WTC11 (cell line): ENCODE measurements at regions not wholly inside any gene's neighbourhood (a gene's known extent, or its start where the extent isn't known, plus 50 kb on each side); places are given as distances from the start of the nearest gene placed in this dataset.
A peak's percentile ranks its signal among the peaks of the same experiment; 100 is the strongest.

Experiments used
- ATAC-seq: fragments of 200-7000 bp; cut with Tn5 transposase; 2 replicates; pipeline ENCODE4 v1.10.0; 2021; ENCODE audit warnings: mild to moderate bottlenecking, moderate library complexity
- CTCF ChIA-PET: fragments of 300-600 bp; sonication (Branson Sonifier 250); formaldehyde crosslinking; loops from one replicate; lab custom pipeline; 2021; ENCODE audit warnings: antibody characterized with exemption; lab: Charles Lee
- POLR2A ChIA-PET: fragments of 350-600 bp; sonication (Branson Sonifier 250); formaldehyde crosslinking; loops from one replicate; lab custom pipeline; 2021; ENCODE audit warnings: antibody characterized with exemption; lab: Charles Lee
- DNase-seq: peaks from one replicate; pipeline ENCODE4 v3.0.0; 2021; ENCODE audit warnings: low spot score
- H3K27ac Mint-ChIP-seq: 2 replicates; pipeline ENCODE4 v1.8.0; 2021; ENCODE audit warnings: mixed read lengths
- H3K27me3 Mint-ChIP-seq: 2 replicates; pipeline ENCODE4 v1.8.0; 2021; ENCODE audit warnings: low read depth, mild to moderate bottlenecking, moderate library complexity, mixed read lengths
- H3K36me3 Mint-ChIP-seq: 2 replicates; pipeline ENCODE4 v1.8.0; 2021; ENCODE audit warnings: mixed read lengths
- H3K4me1 Mint-ChIP-seq: 2 replicates; pipeline ENCODE4 v1.8.0; 2022; ENCODE audit warnings: mixed read lengths
- H3K4me3 Mint-ChIP-seq: 2 replicates; pipeline ENCODE4 v1.8.0; 2021; ENCODE audit warnings: mild to moderate bottlenecking, moderate library complexity, mixed read lengths
- H3K9me3 Mint-ChIP-seq: 2 replicates; pipeline ENCODE4 v1.8.0; 2021; ENCODE audit warnings: mixed read lengths
- CREM ChIP-seq: sonication (generic); formaldehyde crosslinking; IDR thresholded peaks from 2 replicates; pipeline ENCODE4 v1.8.1; 2022; ENCODE audit warnings: mild to moderate bottlenecking, missing genetic modification reagents, moderate library complexity
- ELF4 ChIP-seq: sonication (generic); formaldehyde crosslinking; IDR thresholded peaks from 2 replicates; pipeline ENCODE4 v1.8.1; 2022; ENCODE audit warnings: low read depth, mild to moderate bottlenecking, moderate library complexity, missing genetic modification reagents
- ESRRA ChIP-seq: sonication (generic); formaldehyde crosslinking; IDR thresholded peaks from 2 replicates; pipeline ENCODE4 v1.8.1; 2022; ENCODE audit warnings: mild to moderate bottlenecking, missing genetic modification reagents, borderline replicate concordance
- FOXJ3 ChIP-seq: sonication (generic); formaldehyde crosslinking; IDR thresholded peaks from 2 replicates; pipeline ENCODE4 v1.9.0; 2021; ENCODE audit warnings: missing genetic modification reagents, mild to moderate bottlenecking, borderline replicate concordance
- FOXP1 ChIP-seq: sonication (generic); formaldehyde crosslinking; IDR thresholded peaks from 2 replicates; pipeline ENCODE4 v1.8.0; 2022; ENCODE audit warnings: missing genetic modification reagents, mild to moderate bottlenecking, moderate library complexity, borderline replicate concordance
- HMGA2 ChIP-seq: fragments of 250-450 bp; sonication (Bioruptor Pico); IDR thresholded peaks from 2 replicates; pipeline ENCODE4 v1.4.0; 2021; ENCODE audit warnings: mild to moderate bottlenecking, moderate library complexity
- JAZF1 ChIP-seq: fragments of 250-450 bp; sonication (Bioruptor Pico); IDR thresholded peaks from 2 replicates; pipeline ENCODE4 v1.9.0; 2021; ENCODE audit warnings: moderate library complexity, mild to moderate bottlenecking, inconsistent platforms
- KAT7 ChIP-seq: sonication (generic); formaldehyde crosslinking; IDR thresholded peaks from 2 replicates; pipeline ENCODE4 v1.8.1; 2023; ENCODE audit warnings: missing genetic modification reagents, mild to moderate bottlenecking, borderline replicate concordance
- NFE2L1 ChIP-seq: sonication (generic); formaldehyde crosslinking; IDR thresholded peaks from 2 replicates; pipeline ENCODE4 v1.8.1; 2023; ENCODE audit warnings: missing genetic modification reagents
- RELA ChIP-seq: sonication (generic); formaldehyde crosslinking; IDR thresholded peaks from 2 replicates; pipeline ENCODE4 v1.8.1; 2022; ENCODE audit warnings: missing genetic modification reagents, mild to moderate bottlenecking, borderline replicate concordance
- RORB ChIP-seq: fragments of 250-450 bp; sonication (Bioruptor Pico); IDR thresholded peaks from 2 replicates; pipeline ENCODE4 v1.9.0; 2021; ENCODE audit warnings: mild to moderate bottlenecking
- SMAD4 ChIP-seq: sonication (generic); formaldehyde crosslinking; IDR thresholded peaks from 2 replicates; pipeline ENCODE4 v1.8.0; 2022; ENCODE audit warnings: mild to moderate bottlenecking, missing genetic modification reagents
- TCF7 ChIP-seq: sonication (generic); formaldehyde crosslinking; IDR thresholded peaks from 2 replicates; pipeline ENCODE4 v1.8.0; 2022; ENCODE audit warnings: mild to moderate bottlenecking, low read depth, missing genetic modification reagents, moderate library complexity
- ZNF121 ChIP-seq: sonication (generic); formaldehyde crosslinking; IDR thresholded peaks from 2 replicates; pipeline ENCODE4 v1.8.0; 2023; ENCODE audit warnings: missing genetic modification reagents
- ZNF219 ChIP-seq: sonication (generic); formaldehyde crosslinking; IDR thresholded peaks from 2 replicates; pipeline ENCODE4 v1.8.0; 2023; ENCODE audit warnings: missing genetic modification reagents, mild to moderate bottlenecking, borderline replicate concordance
- ZNF232 ChIP-seq: sonication (generic); formaldehyde crosslinking; IDR thresholded peaks from 2 replicates; pipeline ENCODE4 v1.8.0; 2022; ENCODE audit warnings: mild to moderate bottlenecking, missing genetic modification reagents
- ZNF416 ChIP-seq: fragments of 250-450 bp; sonication (Bioruptor Pico); IDR thresholded peaks from 2 replicates; pipeline ENCODE4 v1.9.0; 2021; ENCODE audit warnings: mild to moderate bottlenecking, inconsistent platforms
- ZNF423 ChIP-seq: fragments of 250-450 bp; sonication (Bioruptor Pico); IDR thresholded peaks from 2 replicates; pipeline ENCODE4 v2.1.2; 2022; ENCODE audit warnings: mild to moderate bottlenecking, moderate library complexity
- ZNF671 ChIP-seq: fragments of 250-450 bp; sonication (Bioruptor Pico); IDR thresholded peaks from 2 replicates; pipeline ENCODE4 v1.8.0; 2021; ENCODE audit warnings: mild to moderate bottlenecking
- TF ChIP-seq, protein P1 (sequence below): fragments of 250-450 bp; sonication (Bioruptor Pico); IDR thresholded peaks from 2 replicates; pipeline ENCODE4 v1.9.0; 2021; ENCODE audit warnings: moderate library complexity, mild to moderate bottlenecking, inconsistent platforms, borderline replicate concordance
- TF ChIP-seq, protein P2 (sequence below): fragments of 250-450 bp; sonication (Bioruptor Pico); conservative IDR thresholded peaks from 2 replicates; pipeline ENCODE4 v1.9.0; 2021; ENCODE audit warnings: mild to moderate bottlenecking
- TF ChIP-seq, protein P3 (sequence below): sonication (generic); formaldehyde crosslinking; IDR thresholded peaks from 2 replicates; pipeline ENCODE4 v1.8.1; 2022; ENCODE audit warnings: missing genetic modification reagents, borderline replicate concordance
- TF ChIP-seq, protein P4 (sequence below): sonication (generic); formaldehyde crosslinking; conservative IDR thresholded peaks from 2 replicates; pipeline ENCODE4 v1.8.1; 2022; ENCODE audit warnings: mild to moderate bottlenecking, missing genetic modification reagents
- TF ChIP-seq, protein P5 (sequence below): sonication (generic); formaldehyde crosslinking; IDR thresholded peaks from 2 replicates; pipeline ENCODE4 v1.8.1; 2023; ENCODE audit warnings: mild to moderate bottlenecking, missing genetic modification reagents, moderate library complexity
- TF ChIP-seq, protein P6 (sequence below): sonication (generic); formaldehyde crosslinking; IDR thresholded peaks from 2 replicates; pipeline ENCODE4 v1.8.0; 2022; ENCODE audit warnings: mild to moderate bottlenecking, missing genetic modification reagents
- TF ChIP-seq, protein P7 (sequence below): sonication (generic); formaldehyde crosslinking; IDR thresholded peaks from 2 replicates; pipeline ENCODE4 v1.8.1; 2023; ENCODE audit warnings: mild to moderate bottlenecking, moderate library complexity, missing genetic modification reagents
- TF ChIP-seq, protein P8 (sequence below): sonication (generic); formaldehyde crosslinking; conservative IDR thresholded peaks from 2 replicates; pipeline ENCODE4 v1.8.1; 2023; ENCODE audit warnings: mild to moderate bottlenecking, low read depth, missing genetic modification reagents, moderate library complexity

DNA sequence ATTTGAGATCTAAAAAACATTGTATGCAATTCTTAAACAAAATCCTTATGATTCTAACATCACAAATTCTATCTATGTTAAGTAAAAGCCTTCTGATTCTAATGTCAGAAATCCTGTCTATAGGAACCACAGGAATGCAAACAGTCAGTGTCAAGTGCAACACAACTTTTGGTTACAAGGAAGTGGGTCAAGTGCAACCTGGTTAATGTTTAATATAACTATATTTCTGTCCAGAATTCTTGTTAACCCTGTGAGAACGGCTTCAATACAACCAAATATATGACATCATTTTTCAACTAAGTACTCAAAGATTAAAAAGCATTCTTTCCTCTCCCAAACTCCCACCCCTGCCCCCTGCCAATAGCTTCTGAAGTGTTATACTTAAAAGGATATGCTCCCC, 107.9 kb upstream of the PLEKHA5 start:
- H3K4me3 Mint-ChIP-seq, result no peak overlapping the region
- peaks cover 30% of the 10 kb centered on the region for H3K4me1 Mint-ChIP-seq
- no peaks in the 10 kb centered on the region for H3K36me3 Mint-ChIP-seq
- POLR2A ChIA-PET, result no interaction called here
- CTCF ChIA-PET, result no interaction called here
- H3K27me3 Mint-ChIP-seq, result no peaks in the 10 kb centered on the region
- no peak for DNase-seq
- no peak overlapping the region for H3K27ac Mint-ChIP-seq
- H3K9me3 Mint-ChIP-seq, result peaks cover 20% of the 10 kb centered on the region
- no peak for TF ChIP-seq JAZF1
- TF ChIP-seq, protein P1, sequence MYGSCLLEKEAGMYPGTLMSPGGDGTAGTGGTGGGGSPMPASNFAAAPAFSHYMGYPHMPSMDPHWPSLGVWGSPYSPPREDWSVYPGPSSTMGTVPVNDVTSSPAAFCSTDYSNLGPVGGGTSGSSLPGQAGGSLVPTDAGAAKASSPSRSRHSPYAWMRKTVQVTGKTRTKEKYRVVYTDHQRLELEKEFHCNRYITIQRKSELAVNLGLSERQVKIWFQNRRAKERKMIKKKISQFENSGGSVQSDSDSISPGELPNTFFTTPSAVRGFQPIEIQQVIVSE (CRISPR knock-in tag), result no peak
- TF ChIP-seq FOXJ3 (CRISPR knock-in tag), result no peak
- TF ChIP-seq RELA (CRISPR knock-in tag), result no peak
- no peak for TF ChIP-seq ZNF416
- TF ChIP-seq, protein P2, sequence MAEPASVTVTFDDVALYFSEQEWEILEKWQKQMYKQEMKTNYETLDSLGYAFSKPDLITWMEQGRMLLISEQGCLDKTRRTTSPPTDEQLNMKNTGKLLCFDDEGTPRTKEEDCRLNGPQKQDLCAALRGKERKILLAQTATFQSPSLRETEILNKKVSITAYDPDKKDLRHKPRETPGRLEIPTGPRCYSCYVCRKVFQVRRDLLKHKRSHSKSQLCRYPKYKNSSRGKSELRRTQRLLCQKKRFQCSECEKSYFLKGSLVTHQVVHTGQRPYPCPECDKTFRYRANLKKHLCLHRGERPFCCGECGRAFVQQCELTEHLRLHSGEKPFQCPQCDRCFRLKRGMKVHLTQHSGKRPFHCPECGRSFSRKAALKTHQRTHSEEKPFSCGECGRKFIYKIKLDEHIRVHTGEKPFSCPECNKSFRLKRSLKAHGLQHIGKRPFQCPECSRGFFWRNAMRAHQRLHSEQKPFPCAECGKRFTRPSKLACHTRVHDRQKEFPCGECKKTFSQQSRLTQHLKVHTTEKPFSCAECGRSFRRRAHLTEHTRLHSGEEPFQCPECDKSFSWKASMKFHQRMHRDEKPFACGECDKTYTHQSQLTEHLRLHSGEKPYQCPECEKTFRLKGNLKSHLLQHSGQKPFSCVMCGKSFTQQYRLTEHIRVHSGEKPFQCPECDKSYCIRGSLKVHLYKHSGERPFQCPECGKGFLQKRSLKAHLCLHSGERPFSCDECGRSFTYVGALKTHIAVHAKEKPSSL, result no peak
- TF ChIP-seq ZNF219 (CRISPR knock-in tag), result no peak
- TF ChIP-seq ZNF671, result no peak
- TF ChIP-seq, protein P3, sequence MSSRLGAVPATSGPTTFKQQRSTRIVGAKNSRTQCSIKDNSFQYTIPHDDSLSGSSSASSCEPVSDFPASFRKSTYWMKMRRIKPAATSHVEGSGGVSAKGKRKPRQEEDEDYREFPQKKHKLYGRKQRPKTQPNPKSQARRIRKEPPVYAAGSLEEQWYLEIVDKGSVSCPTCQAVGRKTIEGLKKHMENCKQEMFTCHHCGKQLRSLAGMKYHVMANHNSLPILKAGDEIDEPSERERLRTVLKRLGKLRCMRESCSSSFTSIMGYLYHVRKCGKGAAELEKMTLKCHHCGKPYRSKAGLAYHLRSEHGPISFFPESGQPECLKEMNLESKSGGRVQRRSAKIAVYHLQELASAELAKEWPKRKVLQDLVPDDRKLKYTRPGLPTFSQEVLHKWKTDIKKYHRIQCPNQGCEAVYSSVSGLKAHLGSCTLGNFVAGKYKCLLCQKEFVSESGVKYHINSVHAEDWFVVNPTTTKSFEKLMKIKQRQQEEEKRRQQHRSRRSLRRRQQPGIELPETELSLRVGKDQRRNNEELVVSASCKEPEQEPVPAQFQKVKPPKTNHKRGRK (CRISPR knock-in tag), result no peak
- TF ChIP-seq HMGA2 (CRISPR knock-in tag), result no peak
- TF ChIP-seq ESRRA (CRISPR knock-in tag), result no peak
- TF ChIP-seq RORB, result no peak
- TF ChIP-seq, protein P4, sequence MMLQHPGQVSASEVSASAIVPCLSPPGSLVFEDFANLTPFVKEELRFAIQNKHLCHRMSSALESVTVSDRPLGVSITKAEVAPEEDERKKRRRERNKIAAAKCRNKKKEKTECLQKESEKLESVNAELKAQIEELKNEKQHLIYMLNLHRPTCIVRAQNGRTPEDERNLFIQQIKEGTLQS (CRISPR knock-in tag), result no peak
- TF ChIP-seq ELF4, result no peak
- TF ChIP-seq KAT7 (CRISPR knock-in tag), result no peak
- TF ChIP-seq NFE2L1 (CRISPR knock-in tag), result no peak
- no peak for TF ChIP-seq FOXP1
- TF ChIP-seq SMAD4 (CRISPR knock-in tag), result no peak
- TF ChIP-seq, protein P5, sequence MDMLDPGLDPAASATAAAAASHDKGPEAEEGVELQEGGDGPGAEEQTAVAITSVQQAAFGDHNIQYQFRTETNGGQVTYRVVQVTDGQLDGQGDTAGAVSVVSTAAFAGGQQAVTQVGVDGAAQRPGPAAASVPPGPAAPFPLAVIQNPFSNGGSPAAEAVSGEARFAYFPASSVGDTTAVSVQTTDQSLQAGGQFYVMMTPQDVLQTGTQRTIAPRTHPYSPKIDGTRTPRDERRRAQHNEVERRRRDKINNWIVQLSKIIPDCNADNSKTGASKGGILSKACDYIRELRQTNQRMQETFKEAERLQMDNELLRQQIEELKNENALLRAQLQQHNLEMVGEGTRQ (CRISPR knock-in tag), result no peak
- TF ChIP-seq TCF7 (CRISPR knock-in tag), result no peak
- ATAC-seq, result no peak

DNA sequence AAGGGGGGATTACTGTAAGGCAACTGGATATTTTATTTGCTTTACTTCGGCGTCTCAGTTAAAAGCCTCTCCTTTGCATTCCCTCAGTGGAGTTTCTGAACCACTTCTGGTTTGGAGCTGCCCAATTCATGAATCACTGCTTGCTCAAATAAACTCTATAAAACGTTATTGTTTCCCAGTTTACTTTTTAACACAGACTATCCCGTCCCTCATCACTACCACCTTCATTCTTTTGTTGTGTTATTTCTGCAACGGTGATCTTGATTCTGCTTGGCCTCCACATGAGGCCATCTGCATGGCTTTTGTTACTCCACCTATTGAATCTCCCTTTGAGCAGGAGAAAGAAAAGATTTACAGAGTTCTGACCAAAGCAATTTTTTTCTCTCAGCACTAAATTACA, 104.0 kb upstream of the PLEKHA5 start:
- Mint-ChIP-seq H3K4me3 (no peak overlapping the region), H3K9me3 (peaks cover 20% of the 10 kb centered on the region), H3K27ac (peak overlapping the region; percentile 35)
- CTCF ChIA-PET, result no interaction called here
- peak; percentile 65 for ATAC-seq
- TF ChIP-seq, protein P6, sequence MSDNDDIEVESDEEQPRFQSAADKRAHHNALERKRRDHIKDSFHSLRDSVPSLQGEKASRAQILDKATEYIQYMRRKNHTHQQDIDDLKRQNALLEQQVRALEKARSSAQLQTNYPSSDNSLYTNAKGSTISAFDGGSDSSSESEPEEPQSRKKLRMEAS, result no peak
- TF ChIP-seq, protein P4 (CRISPR knock-in tag), result no peak
- TF ChIP-seq ZNF232 (no peak), NFE2L1 (CRISPR knock-in tag) (no peak), CREM (CRISPR knock-in tag) (no peak), ELF4 (no peak), ZNF423 (CRISPR knock-in tag) (no peak), ZNF121 (CRISPR knock-in tag) (no peak)
- TF ChIP-seq, protein P7, sequence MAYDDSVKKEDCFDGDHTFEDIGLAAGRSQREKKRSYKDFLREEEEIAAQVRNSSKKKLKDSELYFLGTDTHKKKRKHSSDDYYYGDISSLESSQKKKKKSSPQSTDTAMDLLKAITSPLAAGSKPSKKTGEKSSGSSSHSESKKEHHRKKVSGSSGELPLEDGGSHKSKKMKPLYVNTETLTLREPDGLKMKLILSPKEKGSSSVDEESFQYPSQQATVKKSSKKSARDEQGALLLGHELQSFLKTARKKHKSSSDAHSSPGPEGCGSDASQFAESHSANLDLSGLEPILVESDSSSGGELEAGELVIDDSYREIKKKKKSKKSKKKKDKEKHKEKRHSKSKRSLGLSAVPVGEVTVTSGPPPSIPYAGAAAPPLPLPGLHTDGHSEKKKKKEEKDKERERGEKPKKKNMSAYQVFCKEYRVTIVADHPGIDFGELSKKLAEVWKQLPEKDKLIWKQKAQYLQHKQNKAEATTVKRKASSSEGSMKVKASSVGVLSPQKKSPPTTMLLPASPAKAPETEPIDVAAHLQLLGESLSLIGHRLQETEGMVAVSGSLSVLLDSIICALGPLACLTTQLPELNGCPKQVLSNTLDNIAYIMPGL (CRISPR knock-in tag), result no peak
- TF ChIP-seq, protein P8, sequence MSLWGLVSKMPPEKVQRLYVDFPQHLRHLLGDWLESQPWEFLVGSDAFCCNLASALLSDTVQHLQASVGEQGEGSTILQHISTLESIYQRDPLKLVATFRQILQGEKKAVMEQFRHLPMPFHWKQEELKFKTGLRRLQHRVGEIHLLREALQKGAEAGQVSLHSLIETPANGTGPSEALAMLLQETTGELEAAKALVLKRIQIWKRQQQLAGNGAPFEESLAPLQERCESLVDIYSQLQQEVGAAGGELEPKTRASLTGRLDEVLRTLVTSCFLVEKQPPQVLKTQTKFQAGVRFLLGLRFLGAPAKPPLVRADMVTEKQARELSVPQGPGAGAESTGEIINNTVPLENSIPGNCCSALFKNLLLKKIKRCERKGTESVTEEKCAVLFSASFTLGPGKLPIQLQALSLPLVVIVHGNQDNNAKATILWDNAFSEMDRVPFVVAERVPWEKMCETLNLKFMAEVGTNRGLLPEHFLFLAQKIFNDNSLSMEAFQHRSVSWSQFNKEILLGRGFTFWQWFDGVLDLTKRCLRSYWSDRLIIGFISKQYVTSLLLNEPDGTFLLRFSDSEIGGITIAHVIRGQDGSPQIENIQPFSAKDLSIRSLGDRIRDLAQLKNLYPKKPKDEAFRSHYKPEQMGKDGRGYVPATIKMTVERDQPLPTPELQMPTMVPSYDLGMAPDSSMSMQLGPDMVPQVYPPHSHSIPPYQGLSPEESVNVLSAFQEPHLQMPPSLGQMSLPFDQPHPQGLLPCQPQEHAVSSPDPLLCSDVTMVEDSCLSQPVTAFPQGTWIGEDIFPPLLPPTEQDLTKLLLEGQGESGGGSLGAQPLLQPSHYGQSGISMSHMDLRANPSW, result no peak
- TF ChIP-seq, all 79 proteins: peak for 0
- Mint-ChIP-seq H3K27me3 (no peaks in the 10 kb centered on the region), H3K36me3 (no peaks in the 10 kb centered on the region), H3K4me1 (peaks cover 32% of the 10 kb centered on the region)
- no peak for DNase-seq
- POLR2A ChIA-PET, result no interaction called here
